WTC11 (cell line): ENCODE measurements at regions not wholly inside any gene's neighbourhood (a gene's known extent, or its start where the extent isn't known, plus 50 kb on each side); places are given as distances from the start of the nearest gene placed in this dataset.

Experiments used
- ATAC-seq: fragments of 200-7000 bp; cut with Tn5 transposase; 2 replicates; pipeline ENCODE4 v1.10.0; 2021; ENCODE audit warnings: mild to moderate bottlenecking, moderate library complexity
- CTCF ChIA-PET: fragments of 300-600 bp; sonication (Branson Sonifier 250); formaldehyde crosslinking; loops from one replicate; lab custom pipeline; 2021; ENCODE audit warnings: antibody characterized with exemption; lab: Charles Lee
- POLR2A ChIA-PET: fragments of 350-600 bp; sonication (Branson Sonifier 250); formaldehyde crosslinking; loops from one replicate; lab custom pipeline; 2021; ENCODE audit warnings: antibody characterized with exemption; lab: Charles Lee
- DNase-seq: peaks from one replicate; pipeline ENCODE4 v3.0.0; 2021; ENCODE audit warnings: low spot score
- H3K27ac Mint-ChIP-seq: 2 replicates; pipeline ENCODE4 v1.8.0; 2021; ENCODE audit warnings: mixed read lengths
- H3K27me3 Mint-ChIP-seq: 2 replicates; pipeline ENCODE4 v1.8.0; 2021; ENCODE audit warnings: low read depth, mild to moderate bottlenecking, moderate library complexity, mixed read lengths
- H3K36me3 Mint-ChIP-seq: 2 replicates; pipeline ENCODE4 v1.8.0; 2021; ENCODE audit warnings: mixed read lengths
- H3K4me1 Mint-ChIP-seq: 2 replicates; pipeline ENCODE4 v1.8.0; 2022; ENCODE audit warnings: mixed read lengths
- H3K4me3 Mint-ChIP-seq: 2 replicates; pipeline ENCODE4 v1.8.0; 2021; ENCODE audit warnings: mild to moderate bottlenecking, moderate library complexity, mixed read lengths
- H3K9me3 Mint-ChIP-seq: 2 replicates; pipeline ENCODE4 v1.8.0; 2021; ENCODE audit warnings: mixed read lengths
- AFF4 ChIP-seq: sonication (generic); formaldehyde crosslinking; IDR thresholded peaks from 2 replicates; pipeline ENCODE4 v1.8.1; 2023; ENCODE audit warnings: mild to moderate bottlenecking, missing genetic modification reagents, borderline replicate concordance
- ARID4B ChIP-seq: sonication (generic); formaldehyde crosslinking; IDR thresholded peaks from 2 replicates; pipeline ENCODE4 v1.8.0; 2023; ENCODE audit warnings: missing genetic modification reagents, mild to moderate bottlenecking, borderline replicate concordance
- ATF3 ChIP-seq: sonication (generic); formaldehyde crosslinking; conservative IDR thresholded peaks from 2 replicates; pipeline ENCODE4 v1.8.1; 2022; ENCODE audit warnings: mild to moderate bottlenecking, missing genetic modification reagents
- CREB1 ChIP-seq: sonication (generic); formaldehyde crosslinking; IDR thresholded peaks from 2 replicates; pipeline ENCODE4 v1.8.0; 2023; ENCODE audit warnings: mild to moderate bottlenecking, missing genetic modification reagents
- EMX1 ChIP-seq: fragments of 250-450 bp; sonication (Bioruptor Pico); IDR thresholded peaks from 2 replicates; pipeline ENCODE4 v1.8.0; 2021; ENCODE audit warnings: mild to moderate bottlenecking
- ESRRA ChIP-seq: sonication (generic); formaldehyde crosslinking; IDR thresholded peaks from 2 replicates; pipeline ENCODE4 v1.8.1; 2022; ENCODE audit warnings: mild to moderate bottlenecking, missing genetic modification reagents, borderline replicate concordance
- GABPB1 ChIP-seq: sonication (generic); formaldehyde crosslinking; IDR thresholded peaks from 2 replicates; pipeline ENCODE4 v1.8.1; 2023; ENCODE audit warnings: mild to moderate bottlenecking, missing genetic modification reagents
- IRF1 ChIP-seq: sonication (generic); formaldehyde crosslinking; IDR thresholded peaks from 2 replicates; pipeline ENCODE4 v1.8.0; 2023; ENCODE audit warnings: missing genetic modification reagents
- MAX ChIP-seq: sonication (generic); formaldehyde crosslinking; IDR thresholded peaks from 2 replicates; pipeline ENCODE4 v1.8.0; 2022; ENCODE audit warnings: mild to moderate bottlenecking, missing genetic modification reagents
- MXD4 ChIP-seq: fragments of 250-450 bp; sonication (Bioruptor Pico); IDR thresholded peaks from 2 replicates; pipeline ENCODE4 v1.8.0; 2021; ENCODE audit warnings: mild to moderate bottlenecking, moderate library complexity, borderline replicate concordance
- MYBL2 ChIP-seq: sonication (generic); formaldehyde crosslinking; IDR thresholded peaks from 2 replicates; pipeline ENCODE4 v1.8.1; 2023; ENCODE audit warnings: mild to moderate bottlenecking, moderate library complexity, missing genetic modification reagents
- NFYB ChIP-seq: sonication (generic); formaldehyde crosslinking; conservative IDR thresholded peaks from 2 replicates; pipeline ENCODE4 v1.8.0; 2022; ENCODE audit warnings: low read depth, missing genetic modification reagents
- OVOL2 ChIP-seq: fragments of 250-450 bp; sonication (Bioruptor Pico); IDR thresholded peaks from 2 replicates; pipeline ENCODE4 v1.9.0; 2021; ENCODE audit warnings: mild to moderate bottlenecking, borderline replicate concordance
- PRDM15 ChIP-seq: sonication (generic); formaldehyde crosslinking; IDR thresholded peaks from 2 replicates; pipeline ENCODE4 v1.8.0; 2022; ENCODE audit warnings: missing genetic modification reagents
- TEAD4 ChIP-seq: sonication (generic); formaldehyde crosslinking; IDR thresholded peaks from 2 replicates; pipeline ENCODE4 v1.8.0; 2022; ENCODE audit warnings: mild to moderate bottlenecking, missing genetic modification reagents
- ZNF263 ChIP-seq: sonication (generic); formaldehyde crosslinking; IDR thresholded peaks from 2 replicates; pipeline ENCODE4 v1.8.1; 2022; ENCODE audit warnings: low read depth, mild to moderate bottlenecking, moderate library complexity, missing genetic modification reagents
- ZNF423 ChIP-seq: fragments of 250-450 bp; sonication (Bioruptor Pico); IDR thresholded peaks from 2 replicates; pipeline ENCODE4 v2.1.2; 2022; ENCODE audit warnings: mild to moderate bottlenecking, moderate library complexity
- ZNF512 ChIP-seq: sonication (generic); formaldehyde crosslinking; IDR thresholded peaks from 2 replicates; pipeline ENCODE4 v1.8.1; 2022; ENCODE audit warnings: missing genetic modification reagents, borderline replicate concordance
- TF ChIP-seq, protein P1 (sequence below): sonication (generic); formaldehyde crosslinking; IDR thresholded peaks from 2 replicates; pipeline ENCODE4 v1.8.1; 2023; ENCODE audit warnings: mild to moderate bottlenecking, missing genetic modification reagents

DNA sequence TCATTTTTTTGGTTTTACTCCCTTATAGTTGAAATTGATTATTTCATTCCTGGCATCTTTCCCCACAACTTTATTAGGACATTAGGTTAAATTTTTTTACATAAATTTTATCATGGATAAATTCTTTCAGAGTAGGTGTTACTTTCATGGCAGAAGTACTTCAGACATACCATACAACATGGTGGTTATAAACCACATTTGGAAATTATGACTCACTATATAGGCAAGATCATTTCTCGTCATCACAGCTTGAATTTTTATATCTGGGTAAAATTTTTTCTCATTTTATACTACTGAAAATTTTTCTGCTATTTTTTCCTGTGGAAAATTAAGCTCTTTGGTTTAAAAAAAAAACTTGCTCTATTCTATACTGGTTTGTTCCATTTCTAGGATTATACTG lies 111.9 kb upstream of the COL5A2 start:
- Mint-ChIP-seq H3K4me1 (peaks cover 14% of the 10 kb centered on the region), H3K4me3 (no peak overlapping the region), H3K27me3 (no peaks in the 10 kb centered on the region), H3K36me3 (no peaks in the 10 kb centered on the region), H3K27ac (no peak overlapping the region), H3K9me3 (peaks cover 8% of the 10 kb centered on the region)
- ChIA-PET POLR2A (no interaction called here), CTCF (no interaction called here)
- DNase-seq (no peak), ATAC-seq (no peak)
- TF ChIP-seq MAX = no peak
- no peak for TF ChIP-seq OVOL2 (CRISPR knock-in tag)
- no peak for TF ChIP-seq MYBL2 (CRISPR knock-in tag)
- TF ChIP-seq ESRRA (CRISPR knock-in tag) = no peak
- TF ChIP-seq CREB1 (CRISPR knock-in tag) = no peak
- TF ChIP-seq ZNF423 (CRISPR knock-in tag) = no peak
- TF ChIP-seq IRF1 (CRISPR knock-in tag) = no peak
- no peak for TF ChIP-seq MXD4 (CRISPR knock-in tag)
- no peak for TF ChIP-seq AFF4 (CRISPR knock-in tag)
- TF ChIP-seq TEAD4 (CRISPR knock-in tag) = no peak
- no peak for TF ChIP-seq PRDM15 (CRISPR knock-in tag)
- TF ChIP-seq ZNF263 (CRISPR knock-in tag) = no peak
- TF ChIP-seq ATF3 (CRISPR knock-in tag) = no peak
- no peak for TF ChIP-seq NFYB (CRISPR knock-in tag)
- no peak for TF ChIP-seq ARID4B (CRISPR knock-in tag)
- TF ChIP-seq ZNF512 = no peak
- no peak for TF ChIP-seq EMX1 (CRISPR knock-in tag)
- TF ChIP-seq, protein P1, sequence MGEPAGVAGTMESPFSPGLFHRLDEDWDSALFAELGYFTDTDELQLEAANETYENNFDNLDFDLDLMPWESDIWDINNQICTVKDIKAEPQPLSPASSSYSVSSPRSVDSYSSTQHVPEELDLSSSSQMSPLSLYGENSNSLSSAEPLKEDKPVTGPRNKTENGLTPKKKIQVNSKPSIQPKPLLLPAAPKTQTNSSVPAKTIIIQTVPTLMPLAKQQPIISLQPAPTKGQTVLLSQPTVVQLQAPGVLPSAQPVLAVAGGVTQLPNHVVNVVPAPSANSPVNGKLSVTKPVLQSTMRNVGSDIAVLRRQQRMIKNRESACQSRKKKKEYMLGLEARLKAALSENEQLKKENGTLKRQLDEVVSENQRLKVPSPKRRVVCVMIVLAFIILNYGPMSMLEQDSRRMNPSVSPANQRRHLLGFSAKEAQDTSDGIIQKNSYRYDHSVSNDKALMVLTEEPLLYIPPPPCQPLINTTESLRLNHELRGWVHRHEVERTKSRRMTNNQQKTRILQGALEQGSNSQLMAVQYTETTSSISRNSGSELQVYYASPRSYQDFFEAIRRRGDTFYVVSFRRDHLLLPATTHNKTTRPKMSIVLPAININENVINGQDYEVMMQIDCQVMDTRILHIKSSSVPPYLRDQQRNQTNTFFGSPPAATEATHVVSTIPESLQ (CRISPR knock-in tag) = no peak
- TF ChIP-seq GABPB1 (CRISPR knock-in tag) = no peak
